ENCODE measurements at regions not wholly inside any gene's neighbourhood (a gene's known extent, or its start where the extent isn't known, plus 50 kb on each side); places are given as distances from the start of the nearest gene placed in this dataset.

DNA sequence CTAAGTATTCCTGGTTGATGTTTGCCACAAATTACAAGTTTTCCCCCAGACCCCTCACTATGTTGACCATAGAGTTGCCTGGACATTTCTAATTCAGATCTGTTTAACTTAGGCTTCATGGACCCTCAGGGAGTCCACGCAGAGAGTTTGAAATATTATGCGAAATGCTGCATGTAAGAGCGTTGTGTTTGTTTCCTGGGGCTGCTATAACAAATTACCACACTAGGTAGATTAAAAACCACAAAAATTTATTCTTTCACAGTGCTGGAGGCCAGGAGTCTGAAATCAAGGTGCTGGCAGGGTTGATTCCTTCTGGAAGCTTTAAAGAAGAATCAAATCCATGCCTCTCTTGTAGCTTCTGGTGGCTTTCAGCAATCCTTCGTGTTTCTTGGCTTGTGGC lies 177.9 kb upstream of the KITLG start:
- TF ChIP-seq CTCF (IDR thresholded peaks at IDR 0.05) (no peak), POLR2A (IDR thresholded peaks at IDR 0.05) (no peak)

Data from lower leg skin (tissue), 3 donors.